Hematopoietic multipotent progenitor cell (in vitro differentiated cells): ENCODE measurements at regions not wholly inside any gene's neighbourhood (a gene's known extent, or its start where the extent isn't known, plus 50 kb on each side); places are given as distances from the start of the nearest gene placed in this dataset.

Source experiments
- DNase-seq, 3 donors: peaks; one replicate each; pipeline ENCODE4 v3.0.0-alpha.2; 2011 to 2015; ENCODE audit warnings: low read depth in 2 of 3, low spot score in 2 of 3

DNA sequence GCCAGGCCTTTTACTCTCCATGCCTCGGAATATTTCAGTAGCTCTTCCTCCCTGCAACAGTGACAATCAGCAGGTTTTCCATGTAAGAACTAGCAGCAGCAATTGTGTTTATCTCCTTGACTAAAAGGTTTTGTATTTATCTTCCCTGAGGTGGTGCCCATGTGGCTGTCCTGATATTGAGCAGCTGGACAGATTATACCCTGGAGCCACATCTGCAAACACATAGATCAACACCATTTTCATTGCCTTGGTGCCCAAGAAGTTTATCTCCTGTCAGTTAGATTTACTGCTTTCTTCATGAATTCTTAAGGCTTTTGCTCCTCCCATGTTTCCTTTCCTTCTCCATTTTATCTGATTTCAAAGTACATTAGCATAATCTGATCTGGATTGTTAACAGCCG is 378.4 kb downstream of the SPATA31D1 start:
- DNase-seq: no peak

DNA sequence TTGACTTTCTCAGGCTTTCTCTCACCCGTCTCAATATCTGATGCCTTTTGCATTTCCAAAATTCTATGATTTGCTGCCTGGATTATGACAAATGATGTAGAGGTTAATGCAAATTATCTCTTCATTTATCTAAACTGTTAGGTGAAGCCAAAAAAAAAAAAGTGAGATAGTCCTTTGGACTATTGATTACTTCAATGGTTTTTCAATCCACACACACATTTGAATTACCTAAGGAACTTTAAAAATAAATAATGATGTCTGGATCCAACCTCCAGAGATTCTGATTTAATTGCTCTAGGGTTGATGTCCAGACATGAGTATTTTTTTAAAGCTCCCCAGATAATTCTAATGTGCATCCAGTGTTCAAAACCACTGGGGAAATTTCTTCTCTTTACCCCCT is 379.4 kb downstream of the SPATA31D1 start:
- DNase-seq: no peak

DNA sequence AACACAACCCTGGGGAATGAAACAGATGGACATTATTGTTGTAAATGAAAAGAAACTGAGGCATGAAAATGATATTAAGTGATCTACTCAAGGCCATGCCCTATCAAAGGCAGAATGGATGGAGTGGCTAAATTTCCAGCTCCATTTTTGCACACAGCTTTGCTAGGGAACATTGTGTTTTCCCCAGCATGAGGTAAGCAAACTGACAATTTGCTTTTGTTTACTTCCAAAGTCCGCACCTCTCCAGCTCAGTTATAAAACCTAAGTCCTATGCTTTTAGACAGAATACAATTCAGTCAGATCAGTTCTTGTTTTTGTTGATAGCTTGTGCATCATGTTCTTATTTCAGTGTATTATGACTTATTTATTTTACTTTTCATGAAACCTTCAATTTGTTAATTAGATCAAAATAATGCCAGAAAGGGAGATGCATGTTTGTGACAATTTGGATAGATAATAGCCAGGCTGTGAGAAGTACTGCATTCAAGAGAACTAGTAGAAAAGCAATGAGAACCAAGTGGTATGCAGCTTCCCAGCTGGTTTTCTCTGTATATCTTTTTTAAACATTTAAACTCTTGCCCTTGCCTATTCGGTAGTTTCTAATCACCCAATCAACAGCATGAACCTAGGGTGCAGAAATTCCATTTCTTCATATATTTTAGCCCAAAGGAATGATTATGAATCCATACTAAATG is 380.8 kb downstream of the SPATA31D1 start:
- no peak for DNase-seq

DNA sequence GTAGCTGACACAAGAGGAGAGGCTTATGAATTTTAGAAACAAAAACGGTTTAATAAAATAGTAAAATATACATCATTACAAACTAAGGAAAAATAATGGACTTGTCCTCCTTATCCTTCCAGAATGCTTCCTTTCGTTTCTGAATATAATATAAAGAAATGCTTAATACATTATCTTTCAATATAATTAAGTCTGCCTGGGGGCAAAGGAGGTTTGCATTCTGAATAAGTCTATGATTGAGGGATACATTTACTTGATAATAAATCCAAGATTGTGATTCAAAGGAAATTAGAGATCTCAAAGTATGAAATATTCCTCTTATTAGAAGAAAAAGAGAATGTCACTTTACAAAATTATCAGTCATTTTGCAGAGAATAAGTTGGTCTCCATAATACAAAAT is 386.5 kb downstream of the SPATA31D1 start:
- DNase-seq: no peak

GRCh38 chr9:82376677-82377232 is 388.2 kb downstream of the SPATA31D1 start:
- no peak for DNase-seq

DNA sequence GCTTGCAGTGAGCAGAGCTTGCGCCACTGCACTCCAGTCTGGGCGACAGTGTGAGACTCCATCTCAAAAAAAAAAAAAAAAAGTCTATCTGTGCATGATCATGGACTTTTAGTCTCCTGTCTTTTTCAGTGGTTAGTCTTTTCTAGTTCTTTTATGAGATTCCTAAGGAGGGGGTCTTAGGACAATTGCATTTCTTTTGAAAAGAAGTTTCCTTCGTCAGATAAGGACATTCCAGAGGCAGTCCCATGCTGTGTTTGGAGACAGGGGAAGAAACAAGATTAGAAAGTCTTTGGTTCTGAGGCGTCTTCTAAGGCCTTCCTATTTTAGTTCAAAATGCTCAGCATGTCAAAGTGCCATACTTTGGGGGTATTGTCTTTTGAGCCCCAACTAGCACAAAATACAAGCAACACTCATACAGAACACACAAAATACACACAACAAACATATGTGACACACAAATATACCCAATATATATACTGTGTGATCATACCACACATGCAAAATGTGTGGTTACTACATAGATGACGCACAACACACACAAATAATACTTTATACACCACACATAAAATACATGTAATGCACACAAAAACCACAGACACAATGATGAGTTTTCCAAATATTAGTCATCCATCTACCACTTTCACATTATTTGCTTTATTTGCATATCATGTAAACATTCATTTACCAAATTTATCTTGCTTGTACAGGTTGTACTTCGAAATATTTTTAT is 394.5 kb downstream of the SPATA31D1 start:
- no peak for DNase-seq

- no peak for DNase-seq
These were observed 397.1 kb downstream of the SPATA31D1 start for GRCh38 chr9:82385633-82386032.

DNA sequence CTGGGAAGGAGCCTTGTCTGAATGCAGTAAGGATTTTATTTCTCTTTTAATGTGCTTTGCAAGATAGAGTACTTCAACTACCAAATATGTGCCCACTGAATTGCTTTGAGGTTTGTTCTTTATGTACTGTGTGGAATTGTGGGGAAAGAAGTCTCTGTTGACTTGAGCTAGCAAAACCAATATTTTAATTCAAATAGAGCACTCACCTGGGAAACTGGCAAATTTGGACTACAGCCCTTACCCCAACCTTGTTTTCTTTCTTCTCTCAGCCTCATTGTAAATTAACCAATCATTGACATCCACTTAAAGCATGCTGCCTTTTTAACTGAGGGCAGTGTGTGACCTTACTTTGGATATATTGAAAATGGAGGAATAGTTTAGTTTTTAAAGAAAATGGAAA is 409.0 kb downstream of the SPATA31D1 start:
- no peak for DNase-seq

- DNase-seq: no peak
These were observed 415.8 kb downstream of the SPATA31D1 start for GRCh38 chr9:82404196-82404870.

- DNase-seq: no peak
These were observed 416.3 kb downstream of the SPATA31D1 start for GRCh38 chr9:82404881-82405280.

GRCh38 chr9:82406456-82407085 is 418.0 kb downstream of the SPATA31D1 start:
- DNase-seq: no peak

- no peak for DNase-seq
These were observed 421.7 kb downstream of the SPATA31D1 start for GRCh38 chr9:82410306-82410705.

- DNase-seq: no peak
These were observed 422.3 kb downstream of the SPATA31D1 start for GRCh38 chr9:82410866-82411265.

DNA sequence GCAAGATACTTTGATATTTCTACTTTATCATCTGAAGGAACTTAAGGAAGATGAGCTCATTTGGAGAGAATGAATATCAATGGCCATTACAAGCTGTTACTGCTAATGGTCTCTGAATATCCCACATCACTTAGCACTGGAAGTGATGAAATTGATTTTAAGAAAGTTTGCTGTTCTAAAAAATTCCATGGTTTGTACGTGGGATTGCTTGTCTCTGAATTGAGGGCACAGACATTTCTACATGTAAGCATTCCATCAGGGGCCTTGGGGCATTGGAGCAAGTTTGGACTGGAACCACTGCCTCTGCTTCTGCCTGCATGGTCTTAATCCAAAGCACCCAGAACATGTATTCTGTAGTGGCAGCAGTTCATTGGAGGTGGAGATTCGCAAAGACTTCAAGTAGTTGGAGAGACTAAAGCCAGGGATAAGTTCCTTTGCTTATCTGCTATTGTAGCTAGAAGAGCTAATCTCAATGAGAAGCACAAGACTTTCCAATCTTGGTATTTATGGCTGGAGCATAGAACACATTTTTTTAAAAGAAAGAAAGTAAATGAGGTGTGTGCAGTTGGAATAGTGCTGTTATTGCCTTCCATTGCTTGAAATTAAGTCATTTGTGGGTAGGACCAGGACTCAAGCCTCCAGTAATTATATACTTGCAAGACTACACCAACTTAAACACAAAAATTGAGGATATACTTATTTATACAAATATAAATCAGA is 424.2 kb downstream of the SPATA31D1 start:
- DNase-seq: no peak

DNA sequence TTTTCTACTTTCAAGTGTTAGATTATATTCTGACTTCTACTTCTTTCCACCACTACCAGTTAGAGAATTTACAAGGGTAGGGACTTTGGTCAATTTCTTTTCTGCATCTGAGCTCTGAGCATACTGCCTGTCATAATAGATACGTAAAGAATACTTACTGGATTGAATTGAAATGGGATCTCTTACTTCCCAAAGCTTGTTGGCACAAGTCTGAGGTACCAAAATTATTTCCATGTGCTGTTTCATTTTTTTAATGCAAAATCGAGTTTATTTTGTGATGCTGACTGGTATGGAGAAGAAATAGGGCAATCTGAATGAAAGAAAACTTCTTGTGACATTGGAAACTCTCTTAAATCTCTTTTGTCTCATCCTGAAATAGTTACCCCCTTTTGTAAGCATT is 428.9 kb downstream of the SPATA31D1 start:
- DNase-seq: no peak

- DNase-seq: peak in 2 of 3 donors; percentile 0 to 21
These were observed 429.8 kb downstream of the SPATA31D1 start for GRCh38 chr9:82418334-82418733.

- DNase-seq: no peak
These were observed 431.3 kb downstream of the SPATA31D1 start for GRCh38 chr9:82419696-82420486.

DNA sequence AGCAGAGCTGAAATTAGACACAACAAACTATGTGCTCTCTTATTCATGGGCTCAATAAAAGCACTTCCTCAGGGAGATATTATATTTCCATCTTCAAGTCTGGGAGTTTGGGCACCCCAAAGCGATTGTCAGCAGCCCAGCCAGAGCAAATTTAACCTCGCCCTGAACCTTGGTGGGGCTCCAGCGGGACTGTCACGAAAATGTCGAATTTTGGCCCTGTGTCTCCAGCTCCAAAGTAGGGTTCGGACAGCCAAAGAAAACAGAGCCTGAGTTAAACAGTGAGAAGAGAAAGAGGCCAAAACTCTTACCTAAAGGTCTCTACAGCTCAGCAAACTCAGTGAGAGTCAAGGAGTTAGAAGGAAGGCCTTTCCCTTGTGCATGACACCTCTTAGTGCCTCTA is 432.9 kb downstream of the SPATA31D1 start:
- no peak for DNase-seq

- no peak for DNase-seq
These were observed 435.1 kb downstream of the SPATA31D1 start for GRCh38 chr9:82423700-82424099.
